ENCODE measurements at regions not wholly inside any gene's neighbourhood (a gene's known extent, or its start where the extent isn't known, plus 50 kb on each side); places are given as distances from the start of the nearest gene placed in this dataset.
"Not testable (repeated sequence)": the region's sequence is repeated elsewhere in the genome, so short reads cannot be mapped to it uniquely, and the experiment has no call there.

DNA sequence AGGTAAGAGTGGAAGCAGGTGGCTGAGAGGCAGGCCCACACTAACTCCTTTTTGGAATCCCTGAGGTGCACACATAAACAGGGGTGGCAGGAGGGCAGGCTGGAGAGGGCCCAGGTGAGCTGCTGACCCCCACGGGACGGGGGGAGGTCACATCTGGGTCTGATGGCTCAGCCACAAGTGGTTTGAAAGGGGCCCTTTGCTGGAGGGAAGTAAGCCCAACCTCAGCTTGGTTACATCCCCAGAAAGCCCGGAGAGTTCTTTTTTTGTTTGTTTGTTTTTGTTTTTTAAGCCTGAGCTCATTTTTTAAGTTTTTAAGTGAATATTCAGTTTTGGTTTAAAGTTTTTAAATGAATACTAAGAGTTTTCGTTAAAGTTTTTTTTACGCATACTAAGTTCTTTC, 72.8 kb upstream of the CUX1 start:
- Mint-ChIP-seq H3K27ac (no peak overlapping the region), H3K4me3 (no peak overlapping the region), H3K4me1 (ENCODE audit: low read depth) (peaks cover 32% of the 10 kb centered on the region), H3K9me3 (no peaks in the 10 kb centered on the region), H3K36me3 (ENCODE audit: low read depth) (no peaks in the 10 kb centered on the region), H3K27me3 (ENCODE audit: low read depth) (no peaks in the 10 kb centered on the region)

DNA sequence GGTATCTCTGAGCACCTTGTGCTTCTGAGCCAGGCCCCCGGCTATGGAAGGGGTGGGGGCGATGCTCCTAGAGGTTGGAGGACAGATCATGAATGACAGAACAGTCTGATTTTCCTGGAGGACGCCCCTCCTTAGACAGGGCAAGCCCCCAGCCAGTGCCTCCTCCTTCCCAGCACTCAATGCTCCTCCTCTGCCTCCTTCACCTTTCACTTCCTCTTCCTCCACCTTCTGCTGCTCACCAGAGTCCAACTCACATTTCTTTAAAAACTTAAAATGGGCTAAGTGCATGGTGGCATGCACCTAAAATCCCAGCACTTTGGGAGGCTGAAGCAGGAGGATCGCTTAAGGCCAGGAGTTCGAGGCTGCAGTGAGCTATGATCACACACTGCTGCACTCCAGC, 71.1 kb upstream of the CUX1 start:
- Mint-ChIP-seq H3K27me3 (ENCODE audit: low read depth) (no peaks in the 10 kb centered on the region), H3K4me3 (peak overlapping the region; percentile 21), H3K9me3 (no peaks in the 10 kb centered on the region), H3K27ac (peak overlapping the region; percentile 52), H3K4me1 (ENCODE audit: low read depth) (peaks cover 20% of the 10 kb centered on the region), H3K36me3 (ENCODE audit: low read depth) (no peaks in the 10 kb centered on the region)

GRCh38 chr7:101747053-101747878, 70.2 kb upstream of the CUX1 start:
- Mint-ChIP-seq H3K27ac (peak overlapping the region; percentile 34), H3K27me3 (ENCODE audit: low read depth) (no peaks in the 10 kb centered on the region), H3K4me3 (no peak overlapping the region), H3K36me3 (ENCODE audit: low read depth) (no peaks in the 10 kb centered on the region), H3K4me1 (ENCODE audit: low read depth) (peaks cover 17% of the 10 kb centered on the region), H3K9me3 (no peaks in the 10 kb centered on the region)

DNA sequence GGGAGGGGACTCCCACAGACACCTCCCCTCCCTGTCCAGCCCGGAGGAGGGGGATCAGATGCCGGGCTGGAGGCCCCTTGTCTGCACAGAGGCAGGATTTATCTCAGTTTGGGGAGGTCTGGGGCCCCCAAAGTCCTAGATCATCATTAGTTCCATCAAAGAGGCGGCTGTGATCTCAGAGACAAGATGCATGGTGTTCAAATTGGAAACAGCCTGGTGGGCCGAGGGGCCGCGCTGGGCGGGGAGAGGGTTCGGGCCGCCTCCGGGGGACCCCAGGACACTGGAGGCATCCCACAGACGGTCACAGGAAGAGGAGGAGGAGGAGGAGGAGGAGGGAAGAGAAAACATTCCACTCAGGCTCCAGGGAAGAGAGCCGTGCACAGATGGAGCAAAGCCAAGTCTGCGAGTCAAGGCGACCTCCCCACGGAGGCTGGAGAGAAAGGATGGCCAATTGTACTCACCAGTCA, 69.5 kb upstream of the CUX1 start:
- Mint-ChIP-seq H3K36me3 (ENCODE audit: low read depth) (no peaks in the 10 kb centered on the region), H3K27ac (no peak overlapping the region), H3K9me3 (no peaks in the 10 kb centered on the region), H3K4me1 (ENCODE audit: low read depth) (peaks cover 16% of the 10 kb centered on the region), H3K4me3 (no peak overlapping the region), H3K27me3 (ENCODE audit: low read depth) (no peaks in the 10 kb centered on the region)

DNA sequence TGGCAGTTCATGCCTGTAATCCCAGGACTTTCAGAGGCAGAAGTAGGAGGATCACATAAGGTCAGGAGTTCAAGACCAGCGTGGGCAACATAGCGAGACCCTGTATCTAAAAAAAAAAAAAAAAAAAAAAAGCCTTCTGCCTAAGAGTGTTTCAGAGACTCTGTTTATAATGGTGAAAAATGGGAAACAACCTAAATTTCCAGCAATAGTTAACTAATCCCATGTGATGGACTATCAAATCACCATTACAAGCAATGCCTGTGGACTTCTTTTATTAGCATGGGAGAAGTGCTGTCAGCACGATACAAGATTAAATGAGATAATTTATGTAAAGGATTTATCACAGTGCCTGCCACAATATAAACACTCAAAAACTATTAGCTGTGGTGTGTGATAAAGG, 67.5 kb upstream of the CUX1 start:
- H3K36me3 Mint-ChIP-seq (ENCODE audit: low read depth): no peaks in the 10 kb centered on the region
- H3K27ac Mint-ChIP-seq: no peak overlapping the region
- H3K27me3 Mint-ChIP-seq (ENCODE audit: low read depth): no peaks in the 10 kb centered on the region
- H3K4me3 Mint-ChIP-seq: no peak overlapping the region
- H3K9me3 Mint-ChIP-seq: no peaks in the 10 kb centered on the region
- peaks cover 25% of the 10 kb centered on the region for H3K4me1 Mint-ChIP-seq (ENCODE audit: low read depth)

DNA sequence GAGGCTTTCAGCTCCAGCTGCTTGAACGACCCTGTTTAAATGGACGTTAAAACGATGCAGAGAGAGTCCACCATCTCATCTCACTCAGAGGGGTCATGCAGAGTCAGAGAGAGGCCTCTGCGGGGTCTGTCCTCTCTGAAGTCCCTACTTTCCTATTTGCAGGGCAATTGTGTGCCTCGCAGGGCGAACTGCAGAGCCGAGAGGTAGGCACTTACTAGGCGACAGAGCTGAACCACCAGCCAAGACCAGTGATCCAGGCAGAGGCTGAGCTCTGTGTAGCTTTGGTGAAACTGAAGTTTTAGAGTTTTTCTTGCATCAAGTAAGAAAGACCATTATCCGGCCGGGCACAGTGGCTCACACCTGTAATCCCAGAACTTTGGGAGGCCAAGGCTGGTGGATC, 64.1 kb upstream of the CUX1 start:
- Mint-ChIP-seq H3K27ac (no peak overlapping the region), H3K9me3 (no peaks in the 10 kb centered on the region), H3K4me3 (no peak overlapping the region), H3K36me3 (ENCODE audit: low read depth) (no peaks in the 10 kb centered on the region), H3K4me1 (ENCODE audit: low read depth) (peaks cover 21% of the 10 kb centered on the region), H3K27me3 (ENCODE audit: low read depth) (no peaks in the 10 kb centered on the region)

DNA sequence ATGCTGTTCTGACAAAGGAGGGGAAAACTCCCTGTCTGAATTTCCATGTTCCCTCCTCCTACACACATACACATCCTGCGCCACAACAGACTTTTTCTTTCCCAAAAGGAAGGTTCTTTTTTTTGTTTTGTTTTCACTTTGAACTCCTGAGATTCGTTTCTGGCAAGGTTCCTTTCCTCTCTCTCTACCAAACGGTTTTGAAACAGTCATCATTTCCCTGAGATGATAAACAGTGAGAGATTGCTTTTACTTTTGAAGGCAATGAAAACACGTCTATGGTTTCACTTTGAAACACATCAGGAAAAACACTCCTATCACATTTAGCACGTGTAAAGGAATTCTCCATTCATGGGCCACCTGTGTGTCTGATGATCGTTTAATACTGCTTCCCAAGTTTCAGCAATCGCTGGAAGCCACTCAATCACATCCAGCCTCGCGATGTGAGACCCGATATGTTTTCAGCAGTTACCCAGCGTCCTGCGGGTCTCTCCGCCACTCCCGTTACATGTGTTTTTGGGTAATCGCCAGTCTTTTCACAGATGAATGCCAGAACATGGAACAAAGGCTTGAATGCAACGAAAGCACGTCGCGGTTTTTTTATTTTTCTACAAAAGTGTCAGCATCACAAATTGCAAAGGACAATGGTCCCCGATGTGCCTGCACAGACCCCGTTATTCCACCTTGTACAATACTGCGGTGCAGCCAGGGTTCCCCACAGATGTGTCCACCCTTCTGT, 62.8 kb upstream of the CUX1 start:
- Mint-ChIP-seq H3K4me1 (ENCODE audit: low read depth) (peaks cover 18% of the 10 kb centered on the region), H3K27ac (peak overlapping the region; percentile 86), H3K4me3 (peak overlapping the region; percentile 81), H3K36me3 (ENCODE audit: low read depth) (no peaks in the 10 kb centered on the region), H3K27me3 (ENCODE audit: low read depth) (no peaks in the 10 kb centered on the region), H3K9me3 (no peaks in the 10 kb centered on the region)

GRCh38 chr7:101757879-101758278, 59.5 kb upstream of the CUX1 start:
- Mint-ChIP-seq H3K4me1 (ENCODE audit: low read depth) (peaks cover 18% of the 10 kb centered on the region), H3K36me3 (ENCODE audit: low read depth) (no peaks in the 10 kb centered on the region), H3K9me3 (no peaks in the 10 kb centered on the region), H3K27me3 (ENCODE audit: low read depth) (no peaks in the 10 kb centered on the region), H3K4me3 (no peak overlapping the region), H3K27ac (no peak overlapping the region)

- H3K4me1 Mint-ChIP-seq (ENCODE audit: low read depth): peaks cover 18% of the 10 kb centered on the region
- H3K27me3 Mint-ChIP-seq (ENCODE audit: low read depth); H3K27ac Mint-ChIP-seq; H3K4me3 Mint-ChIP-seq; H3K9me3 Mint-ChIP-seq; H3K36me3 Mint-ChIP-seq (ENCODE audit: low read depth): not testable (repeated sequence)
Observed at GRCh38 chr7:101758519-101758918, 58.9 kb upstream of the CUX1 start.

DNA sequence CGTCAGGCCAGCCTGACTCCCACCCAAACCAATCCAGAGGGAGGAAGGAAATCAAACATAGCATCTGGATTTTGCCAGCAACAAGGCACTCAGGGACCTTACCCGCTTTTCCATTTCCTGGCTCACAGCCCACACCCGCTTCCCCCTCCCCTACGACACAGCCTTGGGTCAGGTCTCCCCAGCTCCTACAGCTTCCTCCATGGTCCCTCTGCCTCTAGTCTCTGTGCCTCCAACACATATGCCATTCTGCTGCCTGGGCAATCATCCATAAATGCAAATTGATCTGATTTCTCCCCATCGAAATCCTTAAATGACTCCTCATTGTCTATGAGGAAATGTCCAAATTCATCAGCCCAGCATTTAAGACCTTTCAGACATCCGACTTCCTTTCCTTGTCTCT, 53.2 kb upstream of the CUX1 start:
- Mint-ChIP-seq H3K36me3 (ENCODE audit: low read depth) (no peaks in the 10 kb centered on the region), H3K27me3 (ENCODE audit: low read depth) (no peaks in the 10 kb centered on the region), H3K4me1 (ENCODE audit: low read depth) (no peaks in the 10 kb centered on the region), H3K4me3 (no peak overlapping the region), H3K27ac (no peak overlapping the region), H3K9me3 (no peaks in the 10 kb centered on the region)

DNA sequence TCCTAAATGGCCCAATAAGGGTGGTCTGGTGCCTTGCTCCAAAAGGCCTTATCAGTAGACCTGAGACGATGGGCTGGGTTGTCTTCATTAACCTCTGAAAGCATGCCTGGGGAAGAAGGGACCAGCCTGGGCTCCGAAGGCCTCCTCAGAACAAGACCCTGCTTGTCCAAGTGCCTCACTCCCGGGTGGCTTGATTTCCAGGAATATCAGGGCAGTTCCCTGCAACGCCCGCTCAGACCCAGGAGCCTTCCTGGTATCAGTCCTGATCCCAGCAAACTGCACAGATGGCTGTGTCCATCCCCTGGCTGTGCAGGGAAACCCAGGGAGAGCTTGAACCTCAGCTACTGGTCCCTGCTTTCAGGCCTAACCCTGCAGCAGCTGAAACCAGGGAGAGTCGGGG, 49.9 kb upstream of the CUX1 start:
- Mint-ChIP-seq H3K4me3 (no peak overlapping the region), H3K27me3 (ENCODE audit: low read depth) (peaks cover 7% of the 10 kb centered on the region), H3K9me3 (no peaks in the 10 kb centered on the region), H3K36me3 (ENCODE audit: low read depth) (no peaks in the 10 kb centered on the region), H3K4me1 (ENCODE audit: low read depth) (no peaks in the 10 kb centered on the region), H3K27ac (no peak overlapping the region)
